ENCODE measurements at regions not wholly inside any gene's neighbourhood (a gene's known extent, or its start where the extent isn't known, plus 50 kb on each side); places are given as distances from the start of the nearest gene placed in this dataset.

- H3K27ac ChIP-seq = no peak overlapping the region
- ChIA-PET CTCF (no interaction called here), POLR2A (ENCODE audit: low non-redundant PET) (no interaction called here)
- no peak for DNase-seq (ENCODE audit: low spot score)
- TF ChIP-seq, protein P1, sequence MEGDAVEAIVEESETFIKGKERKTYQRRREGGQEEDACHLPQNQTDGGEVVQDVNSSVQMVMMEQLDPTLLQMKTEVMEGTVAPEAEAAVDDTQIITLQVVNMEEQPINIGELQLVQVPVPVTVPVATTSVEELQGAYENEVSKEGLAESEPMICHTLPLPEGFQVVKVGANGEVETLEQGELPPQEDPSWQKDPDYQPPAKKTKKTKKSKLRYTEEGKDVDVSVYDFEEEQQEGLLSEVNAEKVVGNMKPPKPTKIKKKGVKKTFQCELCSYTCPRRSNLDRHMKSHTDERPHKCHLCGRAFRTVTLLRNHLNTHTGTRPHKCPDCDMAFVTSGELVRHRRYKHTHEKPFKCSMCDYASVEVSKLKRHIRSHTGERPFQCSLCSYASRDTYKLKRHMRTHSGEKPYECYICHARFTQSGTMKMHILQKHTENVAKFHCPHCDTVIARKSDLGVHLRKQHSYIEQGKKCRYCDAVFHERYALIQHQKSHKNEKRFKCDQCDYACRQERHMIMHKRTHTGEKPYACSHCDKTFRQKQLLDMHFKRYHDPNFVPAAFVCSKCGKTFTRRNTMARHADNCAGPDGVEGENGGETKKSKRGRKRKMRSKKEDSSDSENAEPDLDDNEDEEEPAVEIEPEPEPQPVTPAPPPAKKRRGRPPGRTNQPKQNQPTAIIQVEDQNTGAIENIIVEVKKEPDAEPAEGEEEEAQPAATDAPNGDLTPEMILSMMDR (conservative IDR thresholded peaks at IDR 0.05; ENCODE audit: low read depth) = no peak
Measured at GRCh38 chr4:8754634-8755589, 116.7 kb downstream of the HMX1 start.

DNA sequence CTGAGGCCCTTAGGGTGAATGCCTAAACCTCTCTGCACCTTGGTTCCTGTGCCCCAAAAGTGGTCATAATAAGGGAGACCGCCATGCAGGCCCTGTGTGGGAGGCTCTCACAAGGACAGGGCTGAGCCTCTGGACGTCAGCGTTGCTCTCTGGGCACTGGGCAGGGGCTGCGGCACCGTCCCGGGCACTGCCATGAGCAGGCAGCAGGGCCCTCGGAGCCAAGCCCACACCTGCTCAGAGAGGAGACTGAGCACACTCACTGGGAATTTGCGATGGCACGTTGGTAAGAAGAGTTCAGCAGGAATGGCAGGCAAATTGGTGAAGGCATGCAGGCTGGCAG is 123.4 kb downstream of the HMX1 start:
- no peak overlapping the region for H3K27ac ChIP-seq
- DNase-seq (ENCODE audit: low spot score) = no peak
- ChIA-PET POLR2A (ENCODE audit: low non-redundant PET) (no interaction called here), CTCF (no interaction called here)
- TF ChIP-seq, protein P1 (conservative IDR thresholded peaks at IDR 0.05; ENCODE audit: low read depth) = no peak

DNA sequence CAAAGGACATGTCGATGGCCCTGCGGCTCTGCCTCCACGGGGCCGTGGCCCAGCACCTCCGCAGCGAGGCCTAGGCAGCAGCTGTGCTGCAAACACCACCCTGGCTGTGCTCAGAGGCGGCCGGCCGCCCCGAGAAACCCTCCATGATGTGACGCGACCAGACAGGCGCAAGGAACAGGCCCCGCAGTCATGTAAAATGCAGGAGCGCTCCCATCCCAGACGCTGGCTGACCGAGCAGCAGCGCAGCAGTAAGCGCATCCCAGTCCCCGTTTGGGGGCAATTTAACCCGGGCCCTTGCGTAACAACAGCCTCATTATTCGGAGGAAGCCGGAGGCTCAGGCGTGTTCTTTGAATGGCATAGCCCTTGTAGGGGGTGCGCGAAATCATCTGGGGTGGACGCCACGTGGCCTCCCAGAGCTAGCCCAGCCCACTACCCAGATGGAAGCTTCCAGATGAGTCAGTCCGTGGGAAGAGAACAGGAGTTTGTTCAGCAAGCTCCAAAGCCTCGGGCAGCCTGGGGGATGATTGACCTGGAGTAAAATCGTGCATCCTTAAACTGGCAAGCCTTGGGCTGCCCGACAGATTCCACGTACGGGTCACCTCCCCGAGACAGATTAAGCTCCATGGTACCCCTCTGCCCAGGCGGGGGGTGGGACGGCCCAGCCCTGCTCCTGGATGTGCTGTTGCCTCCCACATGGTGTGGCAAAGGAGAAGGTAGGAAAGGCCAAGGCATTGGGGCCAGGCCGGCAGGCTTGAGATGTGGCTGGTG is 124.0 kb downstream of the HMX1 start:
- POLR2A ChIA-PET (ENCODE audit: low non-redundant PET) = no interaction called here
- TF ChIP-seq, protein P1 (conservative IDR thresholded peaks at IDR 0.05; ENCODE audit: low read depth) = no peak
- DNase-seq (ENCODE audit: low spot score) = no peak
- no peak overlapping the region for H3K27ac ChIP-seq
- CTCF ChIA-PET = no interaction called here

DNA sequence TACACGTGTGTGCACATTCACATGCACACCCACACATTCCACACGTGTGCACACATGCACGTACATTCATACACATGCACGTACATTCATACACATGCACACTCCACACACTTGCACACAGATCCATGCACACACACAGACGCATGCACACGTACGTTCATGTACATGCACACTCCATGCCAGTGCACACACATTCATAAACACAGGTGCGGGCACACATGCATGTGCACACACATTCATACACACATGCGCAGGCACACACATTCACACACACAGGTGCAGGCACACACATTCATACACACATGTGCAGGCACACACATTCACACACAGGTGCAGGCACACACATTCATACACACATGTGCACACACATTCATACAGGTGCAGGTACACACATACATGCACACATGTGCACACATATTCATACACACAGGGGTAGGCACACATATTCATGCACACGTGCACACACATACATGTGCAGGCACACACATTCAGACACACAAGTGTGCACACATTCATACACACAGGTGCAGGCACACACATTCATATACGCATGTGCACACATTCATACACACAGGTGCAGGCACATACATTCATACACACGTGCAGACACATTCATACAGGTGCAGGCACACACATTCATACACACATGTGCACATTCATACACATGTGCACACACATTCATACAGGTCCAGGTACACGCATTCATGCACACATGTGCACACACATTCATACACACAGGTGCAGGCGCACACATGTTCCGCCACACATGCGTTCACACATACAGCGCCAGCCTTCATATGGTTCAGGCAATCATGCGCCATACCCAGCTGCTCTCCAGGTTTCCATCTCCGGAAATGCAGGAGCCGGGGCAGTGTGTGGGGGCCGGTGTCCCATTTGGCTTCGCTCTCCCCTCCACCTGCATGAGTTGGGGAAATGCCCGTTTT is 124.8 kb downstream of the HMX1 start:
- CTCF ChIA-PET = no interaction called here

GRCh38 chr4:8745826-8746225 is 125.8 kb downstream of the HMX1 start:
- H3K27ac ChIP-seq = no peak overlapping the region
- no peak for DNase-seq (ENCODE audit: low spot score)
- POLR2A ChIA-PET (ENCODE audit: low non-redundant PET) = no interaction called here
- CTCF ChIA-PET = no interaction called here
- TF ChIP-seq, protein P1 (conservative IDR thresholded peaks at IDR 0.05; ENCODE audit: low read depth) = no peak

More for the DNA sequence above, 124.8 kb downstream of the HMX1 start:
- TF ChIP-seq, protein P1 (conservative IDR thresholded peaks at IDR 0.05; ENCODE audit: low read depth) = no peak
- DNase-seq (ENCODE audit: low spot score) = no peak
- no peak overlapping the region for H3K27ac ChIP-seq
- POLR2A ChIA-PET (ENCODE audit: low non-redundant PET) = no interaction called here

All from RWPE1 (cell line).